AG20443 (cell line): ENCODE measurements at regions not wholly inside any gene's neighbourhood (a gene's known extent, or its start where the extent isn't known, plus 50 kb on each side); places are given as distances from the start of the nearest gene placed in this dataset.
"Not testable (repeated sequence)": the region's sequence is repeated elsewhere in the genome, so short reads cannot be mapped to it uniquely, and the experiment has no call there.

ENCODE experiments used
- DNase-seq: peaks from one replicate; pipeline ENCODE4 v3.0.0; 2012; ENCODE audit warnings: low spot score, mixed read lengths

GRCh38 chr14:51581017-51581881 is 70.5 kb upstream of the FRMD6 start:
- DNase-seq = peak; percentile 43

GRCh38 chr14:51582437-51582836 is 69.3 kb upstream of the FRMD6 start:
- DNase-seq = no peak

GRCh38 chr14:51585055-51585454 is 66.7 kb upstream of the FRMD6 start:
- DNase-seq = no peak

GRCh38 chr14:51592836-51593235 is 58.9 kb upstream of the FRMD6 start:
- no peak for DNase-seq

- DNase-seq = peak; percentile 37
These were observed 58.3 kb upstream of the FRMD6 start for GRCh38 chr14:51593397-51593796.

DNA sequence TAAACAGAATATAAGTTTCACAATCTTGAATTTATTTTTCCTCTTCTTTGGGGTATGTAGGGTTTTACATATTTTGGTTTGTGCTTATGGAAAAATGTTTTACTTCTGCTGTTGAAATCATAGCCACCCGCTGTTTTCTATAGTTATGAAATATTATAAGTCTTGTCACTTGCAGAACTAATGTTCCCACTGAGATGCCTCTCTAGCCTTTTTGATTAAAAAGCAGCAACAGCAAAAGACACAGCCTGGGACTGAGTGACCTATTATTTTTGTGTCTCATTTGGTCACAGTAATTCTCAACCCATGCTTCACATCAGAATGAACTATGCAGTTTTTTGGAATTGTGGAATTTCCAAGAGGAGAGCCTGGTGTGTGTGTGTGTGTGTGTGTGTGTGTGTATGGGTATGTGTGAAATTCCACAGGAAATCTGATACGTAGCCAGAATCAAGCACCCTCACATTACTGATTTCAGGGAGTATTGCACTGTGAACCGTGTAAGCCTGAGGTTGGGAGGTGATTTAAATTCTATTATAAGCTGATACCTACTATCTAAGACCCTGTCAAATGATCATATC is 55.7 kb upstream of the FRMD6 start:
- no peak for DNase-seq

DNA sequence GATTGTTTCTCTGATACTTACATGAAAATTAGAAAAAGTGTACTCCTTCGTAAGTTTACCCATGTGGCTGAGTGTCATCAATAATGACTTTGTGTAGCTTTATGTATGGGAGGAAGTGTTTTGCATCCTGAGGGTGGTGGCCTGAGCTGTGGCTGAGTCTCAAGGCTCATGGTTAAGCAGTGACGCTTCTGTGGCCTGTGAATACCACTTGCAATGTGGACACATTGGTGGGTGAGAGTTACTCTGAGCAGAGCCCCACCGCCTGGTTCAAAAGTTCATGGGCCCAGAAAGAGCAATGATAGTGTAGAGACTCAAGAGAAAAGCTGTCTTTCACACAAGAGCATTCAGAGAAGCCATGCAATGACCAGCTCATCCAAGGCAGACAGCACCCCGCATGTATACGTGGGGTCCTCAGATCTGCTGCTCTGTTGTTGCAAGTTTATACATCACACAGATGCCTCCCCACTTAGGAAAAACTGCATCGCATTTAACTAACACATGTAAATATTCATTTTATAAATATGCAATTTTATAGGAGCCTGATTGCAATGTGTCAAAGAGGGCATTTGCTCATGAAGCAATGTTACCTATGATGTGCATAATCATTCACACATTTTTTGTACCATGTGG is 55.1 kb upstream of the FRMD6 start:
- no peak for DNase-seq

DNA sequence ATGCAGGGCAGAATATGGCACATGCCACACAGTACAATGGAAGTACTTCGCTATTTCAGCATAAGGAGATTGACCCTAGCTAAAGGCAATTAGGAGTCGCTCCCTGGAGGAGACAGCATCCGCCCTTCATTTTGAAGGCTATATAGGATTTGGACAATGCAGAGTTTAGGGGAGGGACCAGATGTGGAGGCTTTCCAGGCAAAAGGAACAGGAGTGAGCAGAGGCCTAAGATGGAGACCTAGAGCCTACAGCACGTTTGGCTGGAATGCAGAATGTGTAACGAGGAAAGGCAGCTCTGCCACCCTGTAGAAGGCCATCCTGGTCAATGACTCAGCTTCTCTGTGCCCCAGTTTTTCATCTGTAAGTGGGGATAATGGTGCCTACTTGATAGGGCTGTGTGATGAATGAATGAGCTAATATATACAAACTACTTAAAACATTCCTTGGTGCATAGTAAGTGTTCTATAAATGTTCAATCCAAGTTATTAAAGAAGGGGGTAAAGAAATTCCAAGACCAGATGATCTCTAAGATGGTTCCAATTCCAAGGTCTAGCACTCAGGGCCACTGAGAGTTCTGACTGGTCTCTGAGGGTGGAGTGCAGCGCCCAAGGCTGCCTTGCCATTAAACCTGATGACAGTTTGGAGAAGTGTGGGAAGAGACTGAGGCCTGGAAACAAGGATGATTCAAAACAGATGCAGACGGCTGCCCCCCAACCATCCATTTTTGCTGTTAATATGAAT is 54.3 kb upstream of the FRMD6 start:
- DNase-seq = peak; percentile 52

- not testable (repeated sequence) for DNase-seq
These were observed 52.6 kb upstream of the FRMD6 start for GRCh38 chr14:51598924-51599600.

GRCh38 chr14:51600658-51601057 is 51.1 kb upstream of the FRMD6 start:
- DNase-seq = no peak
